NT2/D1 (cell line): ENCODE measurements at regions not wholly inside any gene's neighbourhood (a gene's known extent, or its start where the extent isn't known, plus 50 kb on each side); places are given as distances from the start of the nearest gene placed in this dataset.

ENCODE experiments used
- SUZ12 ChIP-seq: IDR thresholded peaks from 2 replicates; pipeline ENCODE4 v1.6.1; 2011; ENCODE audit not compliant: insufficient read length, insufficient read depth; ENCODE audit errors: extremely low read depth
- YY1 ChIP-seq: IDR thresholded peaks from 2 replicates; pipeline ENCODE4 v1.6.1; 2011; ENCODE audit not compliant: insufficient read length, insufficient read depth
- ZNF274 ChIP-seq: IDR thresholded peaks from 2 replicates; pipeline ENCODE4 v1.6.1; 2011; ENCODE audit warnings: mild to moderate bottlenecking, low read depth, low read length

- TF ChIP-seq YY1 (no peak), ZNF274 (no peak), SUZ12 (no peak)
Measured at GRCh38 chr22:27084130-27084529, 426.7 kb downstream of the MIAT start.
